Endothelial cell of umbilical vein (primary cell): ENCODE measurements at regions not wholly inside any gene's neighbourhood (a gene's known extent, or its start where the extent isn't known, plus 50 kb on each side); places are given as distances from the start of the nearest gene placed in this dataset.

Experiments
- BruUV-seq: library from RNA; stranded (reverse); fragments of 400-500 nt; replicated peaks from 2 replicates; lab custom pipeline; 2021; lab: Mats Ljungman, UMichigan
- CTCF ChIA-PET: fragments of 300-600, 350-600 bp; sonication (Branson Sonifier 250); formaldehyde crosslinking; loops from one replicate; lab custom pipeline; 2021; ENCODE audit warnings: antibody characterized with exemption, inconsistent platforms; lab: Charles Lee
- POLR2A ChIA-PET: fragments of 300-600, 350-600 bp; sonication (Branson Sonifier 250); formaldehyde crosslinking; loops from one replicate; lab custom pipeline; 2021; ENCODE audit warnings: antibody characterized with exemption, inconsistent platforms; lab: Charles Lee
- DNase-seq: peaks from one replicate; pipeline ENCODE4 v3.0.0-alpha.2; 2011; ENCODE audit warnings: low read depth, low spot score
- FAIRE-seq: peaks from 2 replicates; lab custom pipeline; 2011; peaks lifted over from hg19 to GRCh38; lab: Jason Lieb, UNC
- H2AFZ ChIP-seq: 2 replicates; pipeline ENCODE4 v1.6.0; 2012; ENCODE audit warnings: low read depth, low read length, control low read depth, inconsistent platforms
- H3K27ac ChIP-seq: 2 replicates; pipeline ENCODE4 v1.5.1; 2011; ENCODE audit warnings: low read depth, mild to moderate bottlenecking, control low read depth, low read length, moderate library complexity; ENCODE audit not compliant: insufficient read depth
- H3K27me3 ChIP-seq, 2 experiments: 2 replicates each; pipeline versions ENCODE4 v1.6.0 to v1.6.1; 2011; ENCODE audit warnings: low read length in 2 of 2, mixed read lengths in 1 of 2; ENCODE audit not compliant: control insufficient read depth in 2 of 2, insufficient read depth in 2 of 2
- H3K36me3 ChIP-seq, 2 experiments: 2 replicates in 1 of 2; 3 replicates in 1 of 2; pipeline ENCODE4 v1.5.1; 2011; ENCODE audit warnings: low read length in 2 of 2, mild to moderate bottlenecking in 1 of 2, moderate library complexity in 1 of 2; ENCODE audit not compliant: control insufficient read depth in 2 of 2, insufficient read depth in 2 of 2; ENCODE audit errors: extremely low read depth in 1 of 2
- H3K4me1 ChIP-seq: 3 replicates; pipeline ENCODE4 v1.5.1; 2011; ENCODE audit warnings: mild to moderate bottlenecking, low read length; ENCODE audit not compliant: control insufficient read depth, insufficient read depth; ENCODE audit errors: extremely low read depth
- H3K4me2 ChIP-seq: 2 replicates; pipeline ENCODE4 v1.6.1; 2011; ENCODE audit warnings: low read length, control low read depth, mixed read lengths; ENCODE audit not compliant: insufficient read depth
- H3K4me3 ChIP-seq, 3 experiments: fragments of 200-600 bp in 1 of 3; sonication (generic), shearing (Covaris generic) in 1 of 3; replicated peaks in 1 of 3; 2 replicates each; pipeline ENCODE4 v1.5.1; 2011 to 2016; ENCODE audit warnings: control low read depth in 3 of 3, low read length in 3 of 3, mild to moderate bottlenecking in 2 of 3, inconsistent platforms in 1 of 3, low read depth in 1 of 3, moderate library complexity in 1 of 3; ENCODE audit not compliant: insufficient read depth in 1 of 3
- H3K79me2 ChIP-seq: 2 replicates; pipeline ENCODE4 v1.6.0; 2012; ENCODE audit warnings: low read length, inconsistent platforms; ENCODE audit not compliant: control insufficient read depth, insufficient read depth
- H3K9ac ChIP-seq: replicated peaks from 2 replicates; pipeline ENCODE3; 2011; ENCODE audit warnings: low read length, control low read depth; ENCODE audit not compliant: insufficient read depth; ENCODE audit errors: extremely low read depth
- H3K9me1 ChIP-seq: replicated peaks from 3 replicates; pipeline ENCODE4 v1.6.0; 2011; ENCODE audit warnings: mild to moderate bottlenecking, low read length; ENCODE audit not compliant: control insufficient read depth, insufficient read depth; ENCODE audit errors: extremely low read depth
- H3K9me3 ChIP-seq: replicated peaks from 2 replicates; pipeline ENCODE4 v1.5.1; 2012; ENCODE audit warnings: low read length, inconsistent platforms; ENCODE audit not compliant: control insufficient read depth, insufficient read depth
- H4K20me1 ChIP-seq: replicated peaks from 2 replicates; pipeline ENCODE3; 2011; ENCODE audit warnings: mild to moderate bottlenecking, low read length; ENCODE audit not compliant: control insufficient read depth, insufficient read depth; ENCODE audit errors: extremely low read depth
- CTCF ChIP-seq, 2 donors: IDR thresholded peaks; 1 replicate in 1 of 2; 2 replicates in 1 of 2; pipeline ENCODE4 v1.5.1; 2011; ENCODE audit warnings: low read length in 2 of 2, mild to moderate bottlenecking in 2 of 2, moderate library complexity in 2 of 2, control low read depth in 1 of 2, inconsistent platforms in 1 of 2, low read depth in 1 of 2; ENCODE audit not compliant: insufficient read depth in 1 of 2; ENCODE audit errors: extremely low read depth in 1 of 2
- EZH2 ChIP-seq: IDR thresholded peaks from 2 replicates; pipeline ENCODE4 v1.6.1; 2012; ENCODE audit warnings: borderline replicate concordance, low read depth, mild to moderate bottlenecking, moderate library complexity, low read length, inconsistent platforms; ENCODE audit not compliant: severe bottlenecking
- FOS ChIP-seq: IDR thresholded peaks from 2 replicates; pipeline ENCODE4 v1.6.1; 2011; ENCODE audit warnings: mild to moderate bottlenecking, low read length, moderate library complexity, borderline replicate concordance; ENCODE audit not compliant: insufficient read depth
- GATA2 ChIP-seq: IDR thresholded peaks from 2 replicates; pipeline ENCODE4 v1.7.0; 2011; ENCODE audit warnings: low read depth, mild to moderate bottlenecking, moderate library complexity, mixed read lengths, low read length; ENCODE audit not compliant: insufficient read length, insufficient read depth
- JUN ChIP-seq: IDR thresholded peaks from 2 replicates; pipeline ENCODE4 v1.6.1; 2011; ENCODE audit warnings: borderline replicate concordance, low read depth; ENCODE audit not compliant: insufficient read length, insufficient read depth
- MAX ChIP-seq: IDR thresholded peaks from 2 replicates; pipeline ENCODE4 v1.6.1; 2011; ENCODE audit not compliant: insufficient read depth, insufficient read length
- MYC ChIP-seq: IDR thresholded peaks from one replicate; pipeline ENCODE4 v1.6.1; 2011; ENCODE audit warnings: mild to moderate bottlenecking, low read depth, low read length
- POLR2A ChIP-seq: IDR thresholded peaks from 2 replicates; pipeline ENCODE4 v1.6.1; 2012; ENCODE audit warnings: low read depth, mild to moderate bottlenecking, control low read depth, low read length
- POLR2AphosphoS5 ChIP-seq: IDR thresholded peaks from 2 replicates; pipeline ENCODE4 v1.6.1; 2012; ENCODE audit warnings: low read depth, mild to moderate bottlenecking, control low read depth, low read length, moderate library complexity; ENCODE audit not compliant: insufficient read depth
- dilution Hi-C: fragments of 300-500 bp; cut with MboI; formaldehyde crosslinking; loops from one replicate; pipeline ENCODE4 v1.15.0; 2019; ENCODE audit warnings: low sequenced_read_pairs; ENCODE audit not compliant: extremely low pct_ligation_motif_present
- intact Hi-C: fragments of 100-400 bp; cut with micrococcal nuclease; formaldehyde crosslinking; loops from one replicate; pipeline ENCODE4 v1.10.0; 2022

GRCh38 chr11:116428638-116428975 is 344.2 kb downstream of the BUD13 start:
- H3K4me1 ChIP-seq, result no peaks in the 10 kb centered on the region
- ChIA-PET CTCF (interaction anchor here (1.0 to 1.4 kb wide), 3 partner anchors 19 to 1654 kb away, joined by 3 read pairs; no protein-coding TSS in a partner anchor), POLR2A (no interaction called here)
- TF ChIP-seq POLR2AphosphoS5 (no peak), GATA2 (no peak), MAX (no peak), POLR2A (no peak), JUN (no peak), CTCF (IDR thresholded peaks at IDR 0.05; ENCODE audit: extremely low read depth in 1 of 2, insufficient read depth in 1 of 2, low read depth in 1 of 2, low read length in 2 of 2) (no peak), MYC (no peak), EZH2 (no peak), FOS (no peak)
- H3K9ac ChIP-seq, result no peak overlapping the region
- DNase-seq (no peak), FAIRE-seq (no peak)
- BruUV-seq, result no TSS peak
- H3K4me3 ChIP-seq, result no peak overlapping the region
- H4K20me1 ChIP-seq, result no peaks in the 10 kb centered on the region
- H3K27me3 ChIP-seq, result no peaks in the 10 kb centered on the region
- H3K27ac ChIP-seq, result no peak overlapping the region
- dilution Hi-C loops, result no loop called here
- H3K79me2 ChIP-seq, result no peaks in the 10 kb centered on the region
- no peaks in the 10 kb centered on the region for H3K9me3 ChIP-seq
- no peak overlapping the region for H3K4me2 ChIP-seq
- H2AFZ ChIP-seq, result no peak overlapping the region
- H3K9me1 ChIP-seq, result no peaks in the 10 kb centered on the region
- H3K36me3 ChIP-seq, result no peaks in the 10 kb centered on the region
- intact Hi-C loops, result loop anchor here (10.0 kb wide), 1 partner anchor 154 kb away; no protein-coding TSS in a partner anchor
